ENCODE measurements at regions not wholly inside any gene's neighbourhood (a gene's known extent, or its start where the extent isn't known, plus 50 kb on each side); places are given as distances from the start of the nearest gene placed in this dataset.
"Not testable (repeated sequence)": the region's sequence is repeated elsewhere in the genome, so short reads cannot be mapped to it uniquely, and the experiment has no call there.

DNA sequence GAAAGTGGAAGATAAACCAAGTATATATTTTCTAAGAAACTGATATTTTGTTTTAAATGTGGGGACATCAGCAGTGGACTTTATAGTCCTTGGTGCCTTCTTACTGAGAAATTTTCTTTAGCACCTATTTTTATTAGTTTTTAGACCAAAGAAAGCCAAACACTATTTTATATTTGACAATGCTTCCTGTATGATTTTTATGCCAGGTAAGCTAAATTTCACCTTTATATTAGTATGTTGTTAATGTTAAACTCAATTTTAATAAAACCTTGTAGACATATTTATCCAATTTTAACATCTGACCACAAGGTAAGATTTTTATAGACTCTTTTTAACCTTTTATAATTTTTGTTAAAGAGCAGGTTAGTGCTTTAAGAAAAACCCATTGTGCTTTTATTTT is 1182.3 kb upstream of the CDH2 start:
- not testable (repeated sequence) for H2AFZ ChIP-seq (ENCODE audit: low read length); H4K8ac ChIP-seq (replicated peaks; ENCODE audit: insufficient read length, low read depth, low read length); H4K5ac ChIP-seq (ENCODE audit: insufficient read length, low read depth, low read length); H2AK5ac ChIP-seq (ENCODE audit: insufficient read length, low read length); H3K9me3 ChIP-seq (ENCODE audit: control insufficient read depth, low read depth, low read length); H3K4me2 ChIP-seq (ENCODE audit: insufficient read depth, insufficient read length, low read length); H2BK12ac ChIP-seq (ENCODE audit: insufficient read length, low read depth, low read length); H3K79me2 ChIP-seq (ENCODE audit: insufficient read depth, low read length); H3K56ac ChIP-seq (ENCODE audit: insufficient read length, low read depth, low read length); H3K27me3 Mint-ChIP-seq (ENCODE audit: low read depth); H3K27ac ChIP-seq (ENCODE audit: insufficient read length, low read depth, low read length); H2BK20ac ChIP-seq (ENCODE audit: low read depth, low read length, poor library complexity, severe bottlenecking); H3K14ac ChIP-seq (ENCODE audit: insufficient read depth, low read length); H2BK15ac ChIP-seq (ENCODE audit: low read depth, low read length); H3K27ac Mint-ChIP-seq; H3T11ph ChIP-seq (ENCODE audit: low read length); H3K79me1 ChIP-seq (ENCODE audit: insufficient read depth, low read depth, low read length, poor library complexity, severe bottlenecking); H3K4me3 Mint-ChIP-seq; H3K27me3 ChIP-seq (ENCODE audit: insufficient read depth, low read length); H2BK5ac ChIP-seq (ENCODE audit: insufficient read length, low read length); H3K18ac ChIP-seq (ENCODE audit: insufficient read length, low read depth, low read length); H4K20me1 ChIP-seq (ENCODE audit: control insufficient read depth, insufficient read depth, insufficient read length); H3K23ac ChIP-seq (ENCODE audit: insufficient read length, low read depth, low read length); H2BK120ac ChIP-seq (ENCODE audit: low read depth, low read length, poor library complexity, severe bottlenecking); H3K4me1 ChIP-seq (ENCODE audit: insufficient read depth, low read length); H3K9ac ChIP-seq (ENCODE audit: extremely low read depth, insufficient read length, low read length); H4K91ac ChIP-seq (ENCODE audit: insufficient read length, low read depth, low read length); DNase-seq; H3K4ac ChIP-seq (ENCODE audit: low read depth, low read length); H3K23me2 ChIP-seq (ENCODE audit: insufficient read length, low read depth, low read length, poor library complexity, severe bottlenecking)
- peaks cover 29 to 41% of the 10 kb centered on the region in 2 experiments for H3K4me1 Mint-ChIP-seq
- H3K9me3 Mint-ChIP-seq: peaks cover 12 to 13% of the 10 kb centered on the region in 2 experiments; a peak in 4 of 5 replicates
- H3K36me3 Mint-ChIP-seq (ENCODE audit: insufficient read depth in 1 of 3, low read depth in 3 of 3): peaks cover 0 to 16% (median 9%) of the 10 kb centered on the region in 3 experiments; a peak in 5 of 7 replicates
